Fibroblast of lung (primary cell): ENCODE measurements at regions not wholly inside any gene's neighbourhood (a gene's known extent, or its start where the extent isn't known, plus 50 kb on each side); places are given as distances from the start of the nearest gene placed in this dataset.

ENCODE experiments used
- EZH2 ChIP-seq: IDR thresholded peaks from 2 replicates; pipeline ENCODE4 v1.5.1; 2012; ENCODE audit warnings: low read length, control low read depth, mild to moderate bottlenecking; ENCODE audit errors: missing control alignments
- TF ChIP-seq, protein P1 (sequence below), 2 donors: IDR thresholded peaks in 1 of 2; conservative IDR thresholded peaks in 1 of 2; 1 replicate in 1 of 2; 2 replicates in 1 of 2; pipeline ENCODE4 v1.5.1; 2011 to 2012; ENCODE audit warnings: low read length in 2 of 2, control low read depth in 1 of 2, inconsistent platforms in 1 of 2, low read depth in 1 of 2, mild to moderate bottlenecking in 1 of 2

GRCh38 chr3:105108823-105109222, 257.9 kb upstream of the ALCAM start:
- TF ChIP-seq, protein P1, sequence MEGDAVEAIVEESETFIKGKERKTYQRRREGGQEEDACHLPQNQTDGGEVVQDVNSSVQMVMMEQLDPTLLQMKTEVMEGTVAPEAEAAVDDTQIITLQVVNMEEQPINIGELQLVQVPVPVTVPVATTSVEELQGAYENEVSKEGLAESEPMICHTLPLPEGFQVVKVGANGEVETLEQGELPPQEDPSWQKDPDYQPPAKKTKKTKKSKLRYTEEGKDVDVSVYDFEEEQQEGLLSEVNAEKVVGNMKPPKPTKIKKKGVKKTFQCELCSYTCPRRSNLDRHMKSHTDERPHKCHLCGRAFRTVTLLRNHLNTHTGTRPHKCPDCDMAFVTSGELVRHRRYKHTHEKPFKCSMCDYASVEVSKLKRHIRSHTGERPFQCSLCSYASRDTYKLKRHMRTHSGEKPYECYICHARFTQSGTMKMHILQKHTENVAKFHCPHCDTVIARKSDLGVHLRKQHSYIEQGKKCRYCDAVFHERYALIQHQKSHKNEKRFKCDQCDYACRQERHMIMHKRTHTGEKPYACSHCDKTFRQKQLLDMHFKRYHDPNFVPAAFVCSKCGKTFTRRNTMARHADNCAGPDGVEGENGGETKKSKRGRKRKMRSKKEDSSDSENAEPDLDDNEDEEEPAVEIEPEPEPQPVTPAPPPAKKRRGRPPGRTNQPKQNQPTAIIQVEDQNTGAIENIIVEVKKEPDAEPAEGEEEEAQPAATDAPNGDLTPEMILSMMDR (conservative IDR thresholded peaks at IDR 0.05 in 1 of 2, IDR thresholded peaks at IDR 0.05 in 1 of 2; ENCODE audit: low read depth in 1 of 2, low read length in 2 of 2): no peak
- no peak for TF ChIP-seq EZH2
